HG03558 (cell line): ENCODE measurements at regions not wholly inside any gene's neighbourhood (a gene's known extent, or its start where the extent isn't known, plus 50 kb on each side); places are given as distances from the start of the nearest gene placed in this dataset.
"Not testable (repeated sequence)": the region's sequence is repeated elsewhere in the genome, so short reads cannot be mapped to it uniquely, and the experiment has no call there.

Experiments
- ATAC-seq: cut with Tn5 transposase; IDR thresholded peaks from one replicate; pipeline ENCODE4 v1.9.1; 2021; ENCODE audit warnings: moderate number of reproducible peaks; ENCODE audit not compliant: unreplicated experiment; ENCODE audit errors: extremely low read depth

- no peak for ATAC-seq
Measured at GRCh38 chr12:11976005-11976404, 94.7 kb upstream of the BCL2L14 start.

GRCh38 chr12:11978726-11979384, 91.9 kb upstream of the BCL2L14 start:
- ATAC-seq: no peak

- ATAC-seq: no peak
Measured at GRCh38 chr12:11980115-11980514, 90.6 kb upstream of the BCL2L14 start.

DNA sequence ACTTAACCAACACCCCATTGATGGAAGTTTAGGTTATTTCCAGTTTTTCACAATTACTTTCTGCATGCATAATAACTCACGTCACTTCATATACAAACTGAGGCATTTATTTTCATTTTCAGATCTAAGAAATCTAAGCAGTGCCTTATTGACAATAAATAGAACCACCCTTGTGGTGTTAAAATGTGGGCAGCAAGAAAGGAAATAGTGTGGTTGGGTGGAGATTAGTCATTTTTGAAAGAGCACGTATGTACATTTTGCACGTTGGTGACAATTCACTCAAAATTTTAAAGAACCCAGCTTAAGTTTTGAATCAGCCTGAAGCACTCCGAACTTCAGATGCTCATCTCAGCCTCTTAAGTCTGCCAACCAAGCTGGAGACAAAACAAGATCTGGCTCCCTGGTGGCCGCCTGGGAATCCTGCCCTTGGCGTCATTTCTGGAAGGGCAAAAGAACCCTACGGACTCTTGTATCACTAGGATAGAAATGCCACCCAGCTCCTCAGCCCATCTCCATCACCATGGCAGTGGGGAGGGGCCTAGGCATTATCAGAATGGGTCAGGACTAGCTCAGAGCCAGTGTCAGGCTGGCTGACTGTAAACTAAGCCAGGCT, 89.5 kb upstream of the BCL2L14 start:
- ATAC-seq: peak; percentile 75

- no peak for ATAC-seq
Measured at GRCh38 chr12:11984417-11984816, 86.3 kb upstream of the BCL2L14 start.

DNA sequence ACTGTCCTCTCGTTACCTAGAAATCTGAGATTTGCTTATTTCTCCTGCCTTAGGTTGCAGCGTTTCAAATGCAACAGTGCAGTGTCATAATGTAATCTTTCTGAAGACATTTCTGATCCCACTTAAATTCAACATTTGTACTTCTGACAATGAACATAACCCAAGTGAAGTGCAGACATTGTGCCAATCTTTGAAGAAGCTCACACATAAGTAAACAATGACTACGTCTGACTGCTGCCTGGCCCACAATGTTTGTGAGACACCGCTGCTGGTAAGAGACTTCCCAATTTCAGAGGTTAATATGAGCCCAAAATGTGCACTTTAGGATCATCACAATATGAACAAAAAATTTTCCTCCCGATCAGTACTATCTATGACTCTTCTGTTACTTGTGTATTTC, 84.6 kb upstream of the BCL2L14 start:
- ATAC-seq: no peak

DNA sequence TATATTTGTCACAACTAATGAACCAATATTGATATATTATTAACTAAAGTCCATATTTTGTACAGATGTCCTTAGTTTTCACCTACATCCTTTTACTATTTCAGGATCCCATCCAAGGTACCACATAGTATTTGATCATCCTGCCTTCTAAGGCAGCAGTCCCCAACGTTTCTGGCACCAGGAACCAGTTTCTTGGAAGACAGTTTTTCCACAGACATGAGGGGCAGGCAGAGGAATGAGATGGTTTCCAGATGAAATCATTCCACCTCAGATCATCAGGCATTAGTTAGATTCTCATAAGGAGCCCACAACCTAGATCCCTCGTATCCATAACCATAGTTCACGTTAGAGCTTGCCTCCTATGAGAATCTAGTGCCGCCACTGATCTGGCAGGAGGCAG, 82.8 kb upstream of the BCL2L14 start:
- no peak for ATAC-seq

DNA sequence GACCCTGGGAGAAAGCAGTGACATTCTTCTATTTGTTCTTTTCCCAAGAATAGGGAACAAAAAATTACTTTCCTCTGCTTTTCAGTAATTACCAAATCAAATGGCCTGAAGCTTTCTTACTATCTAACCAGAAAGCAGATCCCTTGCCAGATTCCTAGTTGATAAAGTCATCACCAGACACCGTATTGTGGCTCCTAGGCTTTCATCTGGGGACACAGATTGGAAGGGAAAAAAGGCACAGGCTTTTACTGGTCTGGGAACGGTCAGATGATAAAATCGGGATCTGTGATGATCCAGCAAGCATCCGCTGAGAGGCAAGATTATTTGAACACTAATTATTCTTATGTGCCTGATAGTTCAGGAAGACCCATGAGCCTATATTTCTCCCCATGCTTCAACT, 79.1 kb upstream of the BCL2L14 start:
- no peak for ATAC-seq

DNA sequence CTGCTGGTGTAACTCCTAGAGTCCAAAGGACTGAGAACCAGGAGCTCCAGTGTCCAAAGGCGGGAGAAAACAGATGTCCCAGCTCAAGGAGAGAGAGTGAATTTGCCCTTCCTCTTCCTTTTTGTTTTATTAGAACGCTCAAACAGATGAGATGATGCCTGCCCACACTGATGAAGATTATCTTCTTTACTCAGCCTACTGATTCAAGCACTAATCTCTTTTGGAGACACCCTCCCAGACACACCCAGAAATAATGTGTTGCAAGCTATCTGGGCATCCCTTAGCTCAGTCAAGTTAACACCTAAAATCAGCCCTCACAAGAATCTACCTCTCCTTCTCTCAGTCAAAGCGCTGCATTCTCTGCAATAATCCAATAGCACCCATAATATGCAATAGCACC, 78.2 kb upstream of the BCL2L14 start:
- ATAC-seq: no peak

- not testable (repeated sequence) for ATAC-seq
Measured at GRCh38 chr12:11998307-11998943, 72.3 kb upstream of the BCL2L14 start.

DNA sequence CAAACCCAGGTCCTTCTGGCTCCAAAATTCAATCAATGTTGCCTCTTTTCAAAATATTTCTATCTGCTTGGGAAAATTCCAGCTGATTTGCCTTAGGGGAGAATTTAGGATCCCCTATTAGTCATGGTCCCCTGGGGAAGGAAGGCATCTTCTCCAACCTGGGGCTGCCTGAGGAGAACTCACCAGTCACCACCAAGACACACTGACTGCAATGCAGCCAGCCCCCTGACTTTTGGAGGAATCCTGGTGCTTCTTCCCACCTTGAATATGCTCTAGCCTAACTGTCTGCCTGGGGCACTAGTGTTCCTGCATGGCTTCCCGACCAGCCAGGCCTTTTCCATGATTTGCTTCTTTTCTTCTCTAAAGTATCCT, 71.8 kb upstream of the BCL2L14 start:
- no peak for ATAC-seq

DNA sequence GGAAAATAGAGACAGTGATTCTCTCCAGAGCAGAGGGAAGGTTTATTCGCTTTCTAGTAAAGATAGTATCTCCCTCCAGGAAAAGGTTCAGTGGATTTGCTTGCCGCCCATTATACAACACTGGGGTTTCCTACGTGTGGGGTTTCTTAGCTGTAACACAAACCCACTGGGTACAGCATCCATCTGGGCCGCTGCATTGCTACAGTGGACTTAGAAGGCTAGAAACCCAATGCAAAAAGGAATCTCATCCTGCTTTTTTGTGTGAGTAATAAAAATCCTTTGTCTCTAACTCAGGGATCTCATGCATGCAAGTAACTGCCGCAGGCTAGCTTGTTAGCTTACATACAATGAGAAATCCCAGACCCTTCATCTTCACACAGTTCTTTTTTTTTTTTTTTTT, 67.1 kb upstream of the BCL2L14 start:
- ATAC-seq: no peak

GRCh38 chr12:12004524-12004923, 66.2 kb upstream of the BCL2L14 start:
- ATAC-seq: no peak

GRCh38 chr12:12007001-12007712, 63.6 kb upstream of the BCL2L14 start:
- no peak for ATAC-seq

DNA sequence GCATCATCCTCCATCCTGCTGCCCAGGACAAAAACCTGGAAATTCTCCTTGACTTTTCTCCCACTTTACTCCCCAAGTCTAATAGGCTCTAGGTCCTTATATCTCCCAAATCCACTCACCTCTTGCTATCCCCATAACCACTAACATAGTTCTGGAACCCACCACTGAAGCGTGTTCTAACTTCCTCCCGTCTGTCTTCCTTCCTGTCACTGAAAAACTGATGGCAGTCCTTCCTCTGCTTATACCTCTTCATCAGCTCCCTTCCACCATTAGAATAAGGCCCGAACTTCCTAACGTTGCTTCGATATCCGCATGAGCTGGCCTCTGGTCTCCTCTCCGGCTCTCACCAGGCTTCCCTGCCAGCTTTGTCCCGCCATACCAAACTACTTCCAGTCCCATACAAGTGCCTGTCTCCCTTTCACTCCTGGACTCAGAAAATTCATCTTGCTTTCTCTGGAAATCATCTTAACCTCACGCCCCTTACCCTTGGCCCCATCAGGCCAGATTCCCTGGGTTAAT, 63.0 kb upstream of the BCL2L14 start:
- no peak for ATAC-seq

- no peak for ATAC-seq
Measured at GRCh38 chr12:12008232-12008850, 62.4 kb upstream of the BCL2L14 start.

DNA sequence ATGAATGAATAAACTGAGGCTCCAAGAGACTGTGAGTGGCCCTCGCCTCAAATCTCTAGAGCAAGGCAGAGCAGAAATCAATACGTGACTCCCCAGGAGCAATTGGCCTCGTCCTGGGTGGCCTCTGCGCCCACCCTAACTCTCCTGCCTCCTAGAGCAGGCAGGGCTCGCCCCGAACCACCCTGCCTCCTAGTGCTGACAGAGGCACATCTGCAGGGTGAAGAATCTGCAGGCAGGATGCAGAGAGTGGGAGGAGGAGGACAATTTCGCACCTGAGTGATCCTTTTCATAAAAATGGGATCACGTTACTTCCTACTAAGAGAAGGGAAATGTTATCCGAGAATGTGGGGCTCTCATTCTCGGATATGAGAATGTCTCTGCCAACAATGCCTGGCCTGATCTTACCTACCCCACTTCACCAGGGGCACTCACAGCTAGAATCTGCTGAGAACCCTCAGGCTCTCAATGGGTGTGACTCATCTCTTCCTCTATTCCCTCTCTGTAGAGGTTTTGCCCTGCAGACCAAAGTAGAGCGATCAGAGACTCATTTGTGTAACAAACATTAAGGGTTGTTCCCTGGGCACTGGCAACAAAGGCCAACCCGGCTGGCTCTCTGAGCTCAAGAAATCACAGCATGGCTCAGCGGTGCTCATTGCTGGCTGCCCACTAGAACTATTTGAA, 61.7 kb upstream of the BCL2L14 start:
- ATAC-seq: peak; percentile 27

GRCh38 chr12:12009749-12010276, 60.9 kb upstream of the BCL2L14 start:
- ATAC-seq: not testable (repeated sequence)

- ATAC-seq: no peak
Measured at GRCh38 chr12:12010277-12011039, 60.3 kb upstream of the BCL2L14 start.
